HepG2 (cell line): ENCODE measurements at regions not wholly inside any gene's neighbourhood (a gene's known extent, or its start where the extent isn't known, plus 50 kb on each side); places are given as distances from the start of the nearest gene placed in this dataset.

Source experiments
- ATAC-seq: fragments of 200-7000 bp; cut with Tn5 transposase; 3 replicates; pipeline ENCODE4 v1.9.1; 2020; ENCODE audit warnings: mild to moderate bottlenecking, moderate library complexity
- BruUV-seq: library from RNA; stranded (reverse); fragments of 400-500 nt; replicated peaks from 2 replicates; lab custom pipeline; 2021; lab: Mats Ljungman, UMichigan
- CTCF ChIA-PET: fragments of 300-600 bp; formaldehyde crosslinking; extraction: SDS; loops from one replicate; lab custom pipeline; 2021; ENCODE audit warnings: low total read pairs, inconsistent platforms, low intra/inter-chr PET ratio; lab: Yijun Ruan, JAX
- POLR2A ChIA-PET: fragments of 350-600 bp; sonication (Branson Sonifier 250); formaldehyde crosslinking; loops from one replicate; lab custom pipeline; 2020; ENCODE audit warnings: antibody characterized with exemption, inconsistent platforms; lab: Yijun Ruan, JAX
- DNase-seq: peaks from one replicate; pipeline ENCODE4 v3.0.0-alpha.2; 2015; ENCODE audit warnings: low spot score
- FAIRE-seq: peaks from 3 replicates; lab custom pipeline; 2011; peaks lifted over from hg19 to GRCh38; lab: Jason Lieb, UNC
- H2AFZ ChIP-seq: one replicate; pipeline ENCODE4 v1.6.1; 2011; ENCODE audit warnings: low read length, inconsistent platforms
- H3K27ac ChIP-seq: fragments of 300-600 bp; 3 replicates; pipeline ENCODE4 v1.8.0; 2011; ENCODE audit warnings: mixed run types, mild to moderate bottlenecking, mixed read lengths, low read length, inconsistent platforms; ENCODE audit not compliant: insufficient read depth; ENCODE audit errors: extremely low read length
- H3K27me3 ChIP-seq, 2 experiments: fragments of 200-600 bp in 1 of 2; 2 replicates in 1 of 2; 3 replicates in 1 of 2; pipeline versions ENCODE4 v1.6.0 to v1.8.0; 2011; ENCODE audit warnings: low read length in 2 of 2, mild to moderate bottlenecking in 2 of 2, moderate library complexity in 2 of 2, inconsistent platforms in 1 of 2; ENCODE audit not compliant: insufficient read depth in 2 of 2, control insufficient read depth in 1 of 2
- H3K36me3 ChIP-seq, 2 experiments: fragments of 200-600 bp in 1 of 2; replicated peaks in 1 of 2; 2 replicates in 1 of 2; 3 replicates in 1 of 2; pipeline versions ENCODE4 v1.5.1 to v1.8.0; 2011; ENCODE audit warnings: low read length in 2 of 2, inconsistent platforms in 1 of 2; ENCODE audit not compliant: insufficient read depth in 2 of 2, control insufficient read depth in 1 of 2
- H3K4me1 ChIP-seq: 2 replicates; pipeline ENCODE4 v1.5.1; 2012; ENCODE audit warnings: low read length, inconsistent platforms; ENCODE audit not compliant: insufficient read depth
- H3K4me2 ChIP-seq: 2 replicates; pipeline ENCODE4 v1.6.0; 2011; ENCODE audit warnings: low read depth, low read length, inconsistent platforms
- H3K4me3 ChIP-seq, 3 experiments: fragments of 200-600 bp in 1 of 3; sonication (generic), shearing (Covaris generic) in 1 of 3; replicated peaks in 1 of 3; 2 replicates each; pipeline ENCODE4 v1.5.1; 2011 to 2016; ENCODE audit warnings: low read length in 3 of 3, inconsistent platforms in 2 of 3, low read depth in 2 of 3, mild to moderate bottlenecking in 2 of 3, control low read depth in 1 of 3, mixed read lengths in 1 of 3; ENCODE audit not compliant: insufficient read depth in 1 of 3
- H3K79me2 ChIP-seq: one replicate; pipeline ENCODE4 v1.6.1; 2011; ENCODE audit warnings: low read length, inconsistent platforms; ENCODE audit not compliant: insufficient read depth
- H3K9ac ChIP-seq: 2 replicates; pipeline ENCODE4 v1.6.0; 2011; ENCODE audit warnings: mild to moderate bottlenecking, low read depth, low read length, inconsistent platforms; ENCODE audit not compliant: insufficient read depth
- H3K9me3 ChIP-seq: 2 replicates; pipeline ENCODE4 v1.5.1; 2012; ENCODE audit warnings: mild to moderate bottlenecking, low read length
- H4K20me1 ChIP-seq: 2 replicates; pipeline ENCODE4 v1.6.0; 2011; ENCODE audit warnings: inconsistent platforms, mild to moderate bottlenecking, low read length, moderate library complexity; ENCODE audit not compliant: insufficient read depth
- CENPX ChIP-seq: sonication (generic); formaldehyde crosslinking; IDR thresholded peaks from 2 replicates; pipeline ENCODE4 v1.9.0; 2021; ENCODE audit warnings: mild to moderate bottlenecking, missing genetic modification reagents, moderate library complexity
- ELF1 ChIP-seq: sonication (generic); formaldehyde crosslinking; IDR thresholded peaks from 2 replicates; pipeline ENCODE4 v1.4.0; 2020; ENCODE audit warnings: missing genetic modification reagents
- ERF ChIP-seq: IDR thresholded peaks from 2 replicates; pipeline ENCODE4 v1.6.1; 2018; ENCODE audit warnings: missing biosample characterization, missing genetic modification reagents
- GATAD1 ChIP-seq: IDR thresholded peaks from 2 replicates; pipeline ENCODE4 v1.6.1; 2016; ENCODE audit warnings: missing genetic modification reagents, missing compliant biosample characterization
- KDM2A ChIP-seq: sonication (generic); formaldehyde crosslinking; IDR thresholded peaks from 2 replicates; pipeline ENCODE4 v1.4.0; 2020; ENCODE audit warnings: low read depth, missing genetic modification reagents, borderline replicate concordance
- RBAK ChIP-seq: sonication (generic); formaldehyde crosslinking; IDR thresholded peaks from 2 replicates; pipeline ENCODE4 v1.5.1; 2020; ENCODE audit warnings: mild to moderate bottlenecking, missing genetic modification reagents
- STAG1 ChIP-seq: sonication (generic); formaldehyde crosslinking; IDR thresholded peaks from 2 replicates; pipeline ENCODE4 v1.4.0; 2020; ENCODE audit warnings: missing genetic modification reagents
- TAF15 ChIP-seq: fragments of 200-400 bp; formaldehyde crosslinking; IDR thresholded peaks from one replicate; pipeline ENCODE4 v1.6.1; 2018; ENCODE audit warnings: mild to moderate bottlenecking, low read depth, low read length; ENCODE audit not compliant: poor library complexity, severe bottlenecking
- ZNF10 ChIP-seq: sonication (generic); formaldehyde crosslinking; IDR thresholded peaks from 2 replicates; pipeline ENCODE4 v1.4.0; 2020; ENCODE audit warnings: mild to moderate bottlenecking, low read depth, missing genetic modification reagents, borderline replicate concordance
- ZNF253 ChIP-seq: sonication (generic); formaldehyde crosslinking; IDR thresholded peaks from 2 replicates; pipeline ENCODE4 v1.8.0; 2022; ENCODE audit warnings: mild to moderate bottlenecking, missing genetic modification reagents, borderline replicate concordance
- WGBS: methylation state at CpG from one replicate; pipeline ENCODE4 v1.1.6; 2017; ENCODE audit warnings: low lambda C conversion rate; 5-methylcytosine and 5-hydroxymethylcytosine counted together
- in situ Hi-C: cut with HindIII; loops from 2 replicates; pipeline ENCODE4 v1.10.0; 2017; ENCODE audit warnings: low pct_unique_long_range_greater_than_20kb; ENCODE audit not compliant: extremely low pct_ligation_motif_present
- intact Hi-C: fragments of 100-400 bp; cut with micrococcal nuclease; formaldehyde crosslinking; loops from one replicate; pipeline ENCODE4 v1.10.0; 2022; ENCODE audit not compliant: unreplicated experiment
- TF ChIP-seq, protein P1 (sequence below): sonication (generic); formaldehyde crosslinking; IDR thresholded peaks from 2 replicates; pipeline ENCODE4 v1.4.0; 2020; ENCODE audit warnings: missing genetic modification reagents, borderline replicate concordance
- TF ChIP-seq, protein P2 (sequence below): sonication (generic); formaldehyde crosslinking; conservative IDR thresholded peaks from 2 replicates; pipeline ENCODE4 v1.8.1; 2023; ENCODE audit warnings: missing genetic modification reagents
- TF ChIP-seq, protein P3 (sequence below): sonication (generic); formaldehyde crosslinking; IDR thresholded peaks from 2 replicates; pipeline ENCODE4 v1.4.0; 2020; ENCODE audit warnings: mild to moderate bottlenecking, missing genetic modification reagents, borderline replicate concordance

DNA sequence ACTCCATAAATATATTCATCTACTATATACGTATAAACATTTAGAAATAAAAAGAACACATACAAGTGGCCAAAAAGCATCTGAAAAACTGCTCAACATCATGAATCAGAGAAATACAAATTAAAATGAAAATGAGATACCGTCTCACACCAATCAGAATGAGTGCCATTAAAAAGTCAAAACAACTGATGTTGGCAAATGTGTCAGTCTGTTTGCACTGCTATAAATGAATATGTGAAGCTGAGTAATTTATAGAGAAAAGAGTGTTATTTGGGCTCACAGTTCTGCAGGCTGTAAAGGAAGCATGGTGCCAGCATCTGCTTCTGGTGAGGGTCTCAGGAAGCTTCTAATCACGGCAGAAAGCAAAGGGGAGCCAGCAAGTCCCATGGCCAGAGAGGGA lies 620.3 kb upstream of the CCDC54 start:
- no peak for ATAC-seq
- no peak for FAIRE-seq
- no peaks in the 10 kb centered on the region for H3K79me2 ChIP-seq
- H3K27ac ChIP-seq: no peak overlapping the region
- H3K4me2 ChIP-seq: no peak overlapping the region
- 6% methylated on average over 3 of the region's 3 CpGs for WGBS
- no peak overlapping the region for H3K9ac ChIP-seq
- H2AFZ ChIP-seq: no peak overlapping the region
- H4K20me1 ChIP-seq: no peaks in the 10 kb centered on the region
- intact Hi-C loops: no loop called here
- no TSS peak for BruUV-seq
- POLR2A ChIA-PET: no interaction called here
- TF ChIP-seq CENPX (CRISPR knock-in tag) (no peak), GATAD1 (no peak), ZNF10 (CRISPR knock-in tag) (no peak), ELF1 (CRISPR knock-in tag) (no peak)
- TF ChIP-seq, protein P1, sequence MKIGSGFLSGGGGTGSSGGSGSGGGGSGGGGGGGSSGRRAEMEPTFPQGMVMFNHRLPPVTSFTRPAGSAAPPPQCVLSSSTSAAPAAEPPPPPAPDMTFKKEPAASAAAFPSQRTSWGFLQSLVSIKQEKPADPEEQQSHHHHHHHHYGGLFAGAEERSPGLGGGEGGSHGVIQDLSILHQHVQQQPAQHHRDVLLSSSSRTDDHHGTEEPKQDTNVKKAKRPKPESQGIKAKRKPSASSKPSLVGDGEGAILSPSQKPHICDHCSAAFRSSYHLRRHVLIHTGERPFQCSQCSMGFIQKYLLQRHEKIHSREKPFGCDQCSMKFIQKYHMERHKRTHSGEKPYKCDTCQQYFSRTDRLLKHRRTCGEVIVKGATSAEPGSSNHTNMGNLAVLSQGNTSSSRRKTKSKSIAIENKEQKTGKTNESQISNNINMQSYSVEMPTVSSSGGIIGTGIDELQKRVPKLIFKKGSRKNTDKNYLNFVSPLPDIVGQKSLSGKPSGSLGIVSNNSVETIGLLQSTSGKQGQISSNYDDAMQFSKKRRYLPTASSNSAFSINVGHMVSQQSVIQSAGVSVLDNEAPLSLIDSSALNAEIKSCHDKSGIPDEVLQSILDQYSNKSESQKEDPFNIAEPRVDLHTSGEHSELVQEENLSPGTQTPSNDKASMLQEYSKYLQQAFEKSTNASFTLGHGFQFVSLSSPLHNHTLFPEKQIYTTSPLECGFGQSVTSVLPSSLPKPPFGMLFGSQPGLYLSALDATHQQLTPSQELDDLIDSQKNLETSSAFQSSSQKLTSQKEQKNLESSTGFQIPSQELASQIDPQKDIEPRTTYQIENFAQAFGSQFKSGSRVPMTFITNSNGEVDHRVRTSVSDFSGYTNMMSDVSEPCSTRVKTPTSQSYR (CRISPR knock-in tag): no peak
- H3K36me3 ChIP-seq: no peaks in the 10 kb centered on the region
- in situ Hi-C loops: no loop called here
- H3K9me3 ChIP-seq: peaks cover 11% of the 10 kb centered on the region
- H3K4me3 ChIP-seq: no peak overlapping the region
- no peak for DNase-seq
- CTCF ChIA-PET: no interaction called here
- no peaks in the 10 kb centered on the region for H3K4me1 ChIP-seq
- H3K27me3 ChIP-seq: no peaks in the 10 kb centered on the region

DNA sequence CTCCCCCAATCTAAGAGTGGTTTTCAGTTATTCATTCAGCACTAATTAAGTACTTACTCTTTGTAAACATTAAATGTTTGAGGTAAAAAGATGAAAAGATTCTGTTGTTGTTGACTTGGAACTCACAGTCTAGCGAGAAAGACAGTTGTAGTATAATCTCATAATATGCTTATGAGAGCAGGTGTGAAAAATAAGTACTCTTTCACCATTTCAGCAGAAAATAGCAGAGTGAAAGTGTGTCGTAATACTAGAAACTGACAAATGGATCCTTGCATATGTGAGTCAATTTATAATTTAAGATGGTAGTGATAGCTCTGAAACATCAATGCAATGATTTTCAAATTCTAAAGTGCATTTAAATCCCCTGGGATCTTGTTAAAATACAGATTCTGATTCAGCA lies 618.8 kb upstream of the CCDC54 start:
- 0% methylated on average over 2 of the region's 2 CpGs for WGBS
- CTCF ChIA-PET: no interaction called here
- H3K9ac ChIP-seq: no peak overlapping the region
- no peaks in the 10 kb centered on the region for H3K79me2 ChIP-seq
- H3K27ac ChIP-seq: no peak overlapping the region
- no peaks in the 10 kb centered on the region for H3K36me3 ChIP-seq
- no TSS peak for BruUV-seq
- no peak for DNase-seq
- H4K20me1 ChIP-seq: no peaks in the 10 kb centered on the region
- no peak for FAIRE-seq
- in situ Hi-C loops (no loop called here), intact Hi-C loops (no loop called here)
- no peak overlapping the region for H3K4me3 ChIP-seq
- H3K4me1 ChIP-seq: no peaks in the 10 kb centered on the region
- ATAC-seq: no peak
- no peaks in the 10 kb centered on the region for H3K27me3 ChIP-seq
- no peak overlapping the region for H3K4me2 ChIP-seq
- POLR2A ChIA-PET: no interaction called here
- H3K9me3 ChIP-seq: peaks cover 11% of the 10 kb centered on the region
- H2AFZ ChIP-seq: no peak overlapping the region
- TF ChIP-seq ZNF253 (CRISPR knock-in tag) (no peak), KDM2A (CRISPR knock-in tag) (no peak), RBAK (CRISPR knock-in tag) (no peak), ERF (CRISPR knock-in tag) (no peak), TAF15 (no peak), STAG1 (CRISPR knock-in tag) (no peak)
- TF ChIP-seq, protein P2, sequence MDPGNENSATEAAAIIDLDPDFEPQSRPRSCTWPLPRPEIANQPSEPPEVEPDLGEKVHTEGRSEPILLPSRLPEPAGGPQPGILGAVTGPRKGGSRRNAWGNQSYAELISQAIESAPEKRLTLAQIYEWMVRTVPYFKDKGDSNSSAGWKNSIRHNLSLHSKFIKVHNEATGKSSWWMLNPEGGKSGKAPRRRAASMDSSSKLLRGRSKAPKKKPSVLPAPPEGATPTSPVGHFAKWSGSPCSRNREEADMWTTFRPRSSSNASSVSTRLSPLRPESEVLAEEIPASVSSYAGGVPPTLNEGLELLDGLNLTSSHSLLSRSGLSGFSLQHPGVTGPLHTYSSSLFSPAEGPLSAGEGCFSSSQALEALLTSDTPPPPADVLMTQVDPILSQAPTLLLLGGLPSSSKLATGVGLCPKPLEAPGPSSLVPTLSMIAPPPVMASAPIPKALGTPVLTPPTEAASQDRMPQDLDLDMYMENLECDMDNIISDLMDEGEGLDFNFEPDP (CRISPR knock-in tag): no peak
- TF ChIP-seq, protein P3, sequence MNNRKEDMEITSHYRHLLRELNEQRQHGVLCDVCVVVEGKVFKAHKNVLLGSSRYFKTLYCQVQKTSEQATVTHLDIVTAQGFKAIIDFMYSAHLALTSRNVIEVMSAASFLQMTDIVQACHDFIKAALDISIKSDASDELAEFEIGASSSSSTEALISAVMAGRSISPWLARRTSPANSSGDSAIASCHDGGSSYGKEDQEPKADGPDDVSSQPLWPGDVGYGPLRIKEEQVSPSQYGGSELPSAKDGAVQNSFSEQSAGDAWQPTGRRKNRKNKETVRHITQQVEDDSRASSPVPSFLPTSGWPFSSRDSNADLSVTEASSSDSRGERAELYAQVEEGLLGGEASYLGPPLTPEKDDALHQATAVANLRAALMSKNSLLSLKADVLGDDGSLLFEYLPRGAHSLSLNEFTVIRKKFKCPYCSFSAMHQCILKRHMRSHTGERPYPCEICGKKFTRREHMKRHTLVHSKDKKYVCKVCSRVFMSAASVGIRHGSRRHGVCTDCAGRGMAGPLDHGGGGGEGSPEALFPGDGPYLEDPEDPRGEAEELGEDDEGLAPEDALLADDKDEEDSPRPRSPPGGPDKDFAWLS (CRISPR knock-in tag): no peak
